Smooth muscle cell (in vitro differentiated cells): ENCODE measurements at regions not wholly inside any gene's neighbourhood (a gene's known extent, or its start where the extent isn't known, plus 50 kb on each side); places are given as distances from the start of the nearest gene placed in this dataset.

ENCODE experiments used
- DNase-seq: peaks from one replicate; lab custom pipeline; 2025; ENCODE audit not compliant: unreplicated experiment; lab: John Stamatoyannopoulos, UW
- H2AFZ ChIP-seq: fragments of 200-600 bp; sonication (generic); 2 replicates; pipeline ENCODE4 v1.6.0; 2016; ENCODE audit warnings: antibody characterized with exemption, low read depth, mild to moderate bottlenecking
- H3F3A ChIP-seq: fragments of 200-600 bp; sonication (generic); 2 replicates; pipeline ENCODE4 v1.6.0; 2017; ENCODE audit warnings: antibody characterized with exemption, low read depth
- H3K27ac ChIP-seq: fragments of 200-600 bp; sonication (generic); 2 replicates; pipeline ENCODE4 v1.5.1; 2016; ENCODE audit warnings: low read depth, mild to moderate bottlenecking
- H3K27me3 ChIP-seq: fragments of 200-600 bp; sonication (generic); 2 replicates; pipeline ENCODE4 v1.6.1; 2016; ENCODE audit warnings: low read depth, mild to moderate bottlenecking
- H3K36me3 ChIP-seq: fragments of 200-600 bp; sonication (generic); 2 replicates; pipeline ENCODE4 v1.5.1; 2016; ENCODE audit warnings: low read depth
- H3K4me1 ChIP-seq: fragments of 200-600 bp; sonication (generic); 2 replicates; pipeline ENCODE4 v1.5.1; 2016; ENCODE audit warnings: low read depth
- H3K4me2 ChIP-seq: fragments of 200-600 bp; sonication (generic); 2 replicates; pipeline ENCODE4 v1.6.0; 2016; ENCODE audit warnings: mild to moderate bottlenecking
- H3K4me3 ChIP-seq: fragments of 200-600 bp; sonication (generic); 2 replicates; pipeline ENCODE4 v1.5.1; 2016; ENCODE audit warnings: mild to moderate bottlenecking
- H3K79me2 ChIP-seq: fragments of 200-600 bp; sonication (generic); 2 replicates; pipeline ENCODE4 v1.6.0; 2016; ENCODE audit warnings: low read depth, mild to moderate bottlenecking
- H3K9ac ChIP-seq: fragments of 200-600 bp; sonication (generic); 2 replicates; pipeline ENCODE4 v1.6.0; 2016; ENCODE audit warnings: low read depth
- H3K9me3 ChIP-seq: fragments of 200-600 bp; sonication (generic); replicated peaks from 2 replicates; pipeline ENCODE4 v1.5.1; 2016; ENCODE audit warnings: low read depth
- H4K20me1 ChIP-seq: fragments of 200-600 bp; sonication (generic); 2 replicates; pipeline ENCODE4 v1.6.0; 2016; ENCODE audit warnings: low read depth
- WGBS: methylation state at CpG from one replicate; pipeline ENCODE4 v1.1.7; 2016; ENCODE audit warnings: low lambda C conversion rate; 5-methylcytosine and 5-hydroxymethylcytosine counted together
- TF ChIP-seq, protein P1 (sequence below): fragments of 200-600 bp; sonication (generic); IDR thresholded peaks from 2 replicates; pipeline ENCODE4 v1.5.1; 2017; ENCODE audit warnings: borderline replicate concordance, mild to moderate bottlenecking, antibody characterized with exemption; ENCODE audit not compliant: insufficient read depth, poor library complexity, severe bottlenecking

DNA sequence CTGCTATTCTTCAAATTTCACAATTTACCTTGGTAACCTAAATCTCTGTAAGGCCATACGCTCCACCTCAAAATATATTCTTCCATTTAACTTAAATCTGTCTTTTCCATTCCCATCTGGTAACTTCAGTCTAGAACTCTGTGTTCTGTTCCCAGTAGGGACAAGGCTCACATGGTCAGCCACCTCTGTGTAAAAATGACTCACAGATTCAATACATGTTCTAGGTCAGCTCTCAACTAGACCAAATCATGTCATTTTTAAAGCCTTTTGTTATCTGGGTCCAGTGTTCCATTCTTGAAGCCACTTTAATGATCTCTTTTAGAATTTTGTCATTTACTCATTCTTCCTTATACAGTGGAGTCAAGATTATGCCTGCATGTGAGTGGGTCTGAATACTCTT lies 315.6 kb upstream of the CITED2 start:
- H2AFZ ChIP-seq, result no peak overlapping the region
- no peaks in the 10 kb centered on the region for H3K79me2 ChIP-seq
- TF ChIP-seq, protein P1, sequence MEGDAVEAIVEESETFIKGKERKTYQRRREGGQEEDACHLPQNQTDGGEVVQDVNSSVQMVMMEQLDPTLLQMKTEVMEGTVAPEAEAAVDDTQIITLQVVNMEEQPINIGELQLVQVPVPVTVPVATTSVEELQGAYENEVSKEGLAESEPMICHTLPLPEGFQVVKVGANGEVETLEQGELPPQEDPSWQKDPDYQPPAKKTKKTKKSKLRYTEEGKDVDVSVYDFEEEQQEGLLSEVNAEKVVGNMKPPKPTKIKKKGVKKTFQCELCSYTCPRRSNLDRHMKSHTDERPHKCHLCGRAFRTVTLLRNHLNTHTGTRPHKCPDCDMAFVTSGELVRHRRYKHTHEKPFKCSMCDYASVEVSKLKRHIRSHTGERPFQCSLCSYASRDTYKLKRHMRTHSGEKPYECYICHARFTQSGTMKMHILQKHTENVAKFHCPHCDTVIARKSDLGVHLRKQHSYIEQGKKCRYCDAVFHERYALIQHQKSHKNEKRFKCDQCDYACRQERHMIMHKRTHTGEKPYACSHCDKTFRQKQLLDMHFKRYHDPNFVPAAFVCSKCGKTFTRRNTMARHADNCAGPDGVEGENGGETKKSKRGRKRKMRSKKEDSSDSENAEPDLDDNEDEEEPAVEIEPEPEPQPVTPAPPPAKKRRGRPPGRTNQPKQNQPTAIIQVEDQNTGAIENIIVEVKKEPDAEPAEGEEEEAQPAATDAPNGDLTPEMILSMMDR, result no peak
- 96% methylated on average over 1 of the region's 1 CpG for WGBS
- no peak overlapping the region for H3K4me2 ChIP-seq
- no peaks in the 10 kb centered on the region for H3K36me3 ChIP-seq
- H4K20me1 ChIP-seq, result no peaks in the 10 kb centered on the region
- H3F3A ChIP-seq, result no peaks in the 10 kb centered on the region
- H3K27ac ChIP-seq, result no peak overlapping the region
- no peaks in the 10 kb centered on the region for H3K9me3 ChIP-seq
- no peaks in the 10 kb centered on the region for H3K4me1 ChIP-seq
- no peaks in the 10 kb centered on the region for H3K27me3 ChIP-seq
- H3K4me3 ChIP-seq, result no peak overlapping the region
- no peak overlapping the region for H3K9ac ChIP-seq
- DNase-seq, result no peak

DNA sequence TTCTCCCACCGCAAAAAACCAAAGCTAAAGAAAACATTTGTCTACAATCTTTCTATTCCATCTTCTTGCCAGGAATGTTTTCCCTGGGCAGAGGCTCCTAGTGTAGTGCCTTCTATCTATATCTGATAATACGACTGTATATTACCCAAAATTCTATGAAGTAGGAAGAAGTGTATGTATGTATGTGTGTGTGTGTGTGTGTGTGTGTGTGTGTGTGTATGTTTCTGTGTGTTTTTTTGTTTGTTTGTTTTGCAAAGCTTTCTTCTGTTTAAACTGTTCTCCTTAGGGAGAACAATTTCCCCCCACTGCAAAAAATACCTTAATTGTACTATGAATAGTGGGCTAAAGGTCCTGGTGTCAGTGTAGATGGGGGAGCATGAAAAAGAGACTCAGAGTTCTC lies 312.6 kb upstream of the CITED2 start:
- Histone ChIP-seq H3F3A (no peaks in the 10 kb centered on the region), H3K27me3 (no peaks in the 10 kb centered on the region), H3K27ac (no peak overlapping the region), H3K9ac (no peak overlapping the region), H3K36me3 (no peaks in the 10 kb centered on the region), H4K20me1 (no peaks in the 10 kb centered on the region), H2AFZ (no peak overlapping the region), H3K4me2 (no peak overlapping the region), H3K4me3 (no peak overlapping the region), H3K4me1 (no peaks in the 10 kb centered on the region), H3K9me3 (no peaks in the 10 kb centered on the region), H3K79me2 (no peaks in the 10 kb centered on the region)
- WGBS, result 86% methylated on average over 2 of the region's 2 CpGs
- DNase-seq, result no peak
- TF ChIP-seq, protein P1, result no peak

DNA sequence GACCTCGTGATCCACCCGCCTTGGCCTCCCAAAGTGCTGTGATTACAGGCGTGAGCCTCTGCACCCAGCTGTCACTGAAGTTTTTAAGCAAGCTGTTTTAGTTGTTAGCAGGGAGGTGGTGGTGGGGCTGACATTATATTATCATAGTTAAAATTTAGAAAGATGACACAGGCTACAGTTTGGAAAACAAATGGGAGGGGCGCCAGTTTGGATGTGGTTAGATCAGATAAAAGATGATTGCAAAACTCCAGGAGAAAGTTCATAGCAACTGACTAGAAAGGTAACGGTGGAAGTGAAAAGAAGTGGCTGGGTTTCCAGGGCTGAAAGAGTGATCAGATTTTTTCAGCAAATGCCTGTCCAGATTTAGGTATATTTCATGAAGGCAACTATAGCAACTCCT lies 311.9 kb upstream of the CITED2 start:
- WGBS, result 90% methylated on average over 5 of the region's 5 CpGs
- H3K9me3 ChIP-seq, result no peaks in the 10 kb centered on the region
- H3K9ac ChIP-seq, result no peak overlapping the region
- H3F3A ChIP-seq, result no peaks in the 10 kb centered on the region
- TF ChIP-seq, protein P1, result no peak
- H3K79me2 ChIP-seq, result no peaks in the 10 kb centered on the region
- H3K4me3 ChIP-seq, result no peak overlapping the region
- no peaks in the 10 kb centered on the region for H3K36me3 ChIP-seq
- no peak overlapping the region for H2AFZ ChIP-seq
- H3K4me1 ChIP-seq, result no peaks in the 10 kb centered on the region
- H4K20me1 ChIP-seq, result no peaks in the 10 kb centered on the region
- DNase-seq, result no peak
- no peak overlapping the region for H3K27ac ChIP-seq
- no peak overlapping the region for H3K4me2 ChIP-seq
- H3K27me3 ChIP-seq, result no peaks in the 10 kb centered on the region

DNA sequence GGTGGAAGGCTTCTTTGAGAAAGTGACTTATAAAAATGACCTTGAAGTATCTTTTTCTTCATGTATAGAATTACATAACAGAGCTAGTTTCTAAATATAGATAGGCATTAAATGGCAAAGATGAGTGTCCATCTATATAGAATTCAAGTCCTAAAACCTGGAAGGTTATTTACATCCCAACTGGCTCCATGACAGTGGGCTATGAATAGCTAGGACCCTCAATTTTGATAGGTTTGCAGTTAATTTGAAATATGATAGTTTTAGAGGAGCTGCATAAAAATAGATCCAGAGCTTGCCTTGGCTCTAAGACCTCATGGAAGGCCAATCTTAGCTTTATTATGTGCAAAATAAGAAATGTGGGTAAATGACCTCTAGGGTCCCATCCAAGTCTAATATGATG lies 310.6 kb upstream of the CITED2 start:
- TF ChIP-seq, protein P1, result no peak
- H3K27me3 ChIP-seq, result no peaks in the 10 kb centered on the region
- DNase-seq, result no peak
- no peaks in the 10 kb centered on the region for H3K9me3 ChIP-seq
- H3K4me1 ChIP-seq, result no peaks in the 10 kb centered on the region
- no peak overlapping the region for H3K27ac ChIP-seq
- H2AFZ ChIP-seq, result no peak overlapping the region
- H3K36me3 ChIP-seq, result no peaks in the 10 kb centered on the region
- no peak overlapping the region for H3K4me2 ChIP-seq
- H4K20me1 ChIP-seq, result no peaks in the 10 kb centered on the region
- H3F3A ChIP-seq, result no peaks in the 10 kb centered on the region
- H3K9ac ChIP-seq, result no peak overlapping the region
- no peaks in the 10 kb centered on the region for H3K79me2 ChIP-seq
- no peak overlapping the region for H3K4me3 ChIP-seq
